GDM1 (cell line): ENCODE measurements at regions not wholly inside any gene's neighbourhood (a gene's known extent, or its start where the extent isn't known, plus 50 kb on each side); places are given as distances from the start of the nearest gene placed in this dataset.
"Not testable (repeated sequence)": the region's sequence is repeated elsewhere in the genome, so short reads cannot be mapped to it uniquely, and the experiment has no call there.

Experiments
- DNase-seq: peaks from one replicate; lab custom pipeline; 2025; lab: John Stamatoyannopoulos, UW

GRCh38 chr6:14997507-14997906 lies 248.4 kb upstream of the JARID2 start:
- DNase-seq: no peak

- DNase-seq: no peak
Measured at GRCh38 chr6:14999106-14999505, 246.8 kb upstream of the JARID2 start.

GRCh38 chr6:15001326-15001910 lies 244.5 kb upstream of the JARID2 start:
- no peak for DNase-seq

- no peak for DNase-seq
Measured at GRCh38 chr6:15008269-15008668, 237.6 kb upstream of the JARID2 start.

- no peak for DNase-seq
Measured at GRCh38 chr6:15014958-15015357, 230.9 kb upstream of the JARID2 start.

- no peak for DNase-seq
Measured at GRCh38 chr6:15016813-15017212, 229.1 kb upstream of the JARID2 start.

- DNase-seq: no peak
Measured at GRCh38 chr6:15017261-15017660, 228.6 kb upstream of the JARID2 start.

GRCh38 chr6:15017803-15018202 lies 228.1 kb upstream of the JARID2 start:
- DNase-seq: no peak

- DNase-seq: no peak
Measured at GRCh38 chr6:15020119-15020770, 225.6 kb upstream of the JARID2 start.

- DNase-seq: no peak
Measured at GRCh38 chr6:15021074-15021473, 224.8 kb upstream of the JARID2 start.

- not testable (repeated sequence) for DNase-seq
Measured at GRCh38 chr6:15023018-15023417, 222.9 kb upstream of the JARID2 start.

GRCh38 chr6:15023448-15023847 lies 222.4 kb upstream of the JARID2 start:
- DNase-seq: no peak

- DNase-seq: no peak
Measured at GRCh38 chr6:15025446-15025845, 220.4 kb upstream of the JARID2 start.

GRCh38 chr6:15026832-15027231 lies 219.0 kb upstream of the JARID2 start:
- DNase-seq: no peak

- DNase-seq: no peak
Measured at GRCh38 chr6:15027472-15027871, 218.4 kb upstream of the JARID2 start.

GRCh38 chr6:15032015-15032414 lies 213.9 kb upstream of the JARID2 start:
- DNase-seq: no peak

- no peak for DNase-seq
Measured at GRCh38 chr6:15033850-15034203, 212.0 kb upstream of the JARID2 start.

GRCh38 chr6:15036690-15037245 lies 209.1 kb upstream of the JARID2 start:
- no peak for DNase-seq

- no peak for DNase-seq
Measured at GRCh38 chr6:15037253-15037652, 208.6 kb upstream of the JARID2 start.

GRCh38 chr6:15038013-15038791 lies 207.7 kb upstream of the JARID2 start:
- no peak for DNase-seq

GRCh38 chr6:15039136-15039535 lies 206.7 kb upstream of the JARID2 start:
- no peak for DNase-seq

GRCh38 chr6:15042938-15043337 lies 202.9 kb upstream of the JARID2 start:
- DNase-seq: no peak
